Heart right ventricle (tissue), 16 donors: ENCODE measurements at regions not wholly inside any gene's neighbourhood (a gene's known extent, or its start where the extent isn't known, plus 50 kb on each side); places are given as distances from the start of the nearest gene placed in this dataset.

Experiments used
- ATAC-seq, 8 donors: fragments of 200-7000 bp; cut with Tn5 transposase; one replicate each; pipeline ENCODE4 v1.9.1; 2020; ENCODE audit warnings: mild to moderate bottlenecking in 8 of 8, moderate library complexity in 8 of 8, moderate number of reproducible peaks in 1 of 8
- DNase-seq, 2 donors: peaks; one replicate each; pipeline ENCODE4 v3.0.0-alpha.2; 2020
- H3K27ac ChIP-seq, 10 donors: fragments of 200-600 bp; sonication (generic) in 2 of 10; one replicate each; pipeline versions ENCODE4 v1.5.0 to v1.8.0; 2020 to 2022; ENCODE audit warnings: mild to moderate bottlenecking in 3 of 10
- H3K27me3 ChIP-seq, 7 donors: fragments of 200-600 bp; one replicate each; pipeline ENCODE4 v1.8.0; 2021 to 2022; ENCODE audit warnings: mild to moderate bottlenecking in 2 of 7
- H3K36me3 ChIP-seq, 9 donors: fragments of 200-600 bp; sonication (generic) in 1 of 9; one replicate each; pipeline versions ENCODE4 v1.5.0 to v1.8.0; 2020 to 2022; ENCODE audit warnings: mild to moderate bottlenecking in 2 of 9
- H3K4me1 ChIP-seq, 9 donors: fragments of 200-600 bp; sonication (generic) in 1 of 9; one replicate each; pipeline versions ENCODE4 v1.5.0 to v1.8.0; 2020 to 2022; ENCODE audit warnings: mild to moderate bottlenecking in 4 of 9
- H3K4me3 ChIP-seq, 10 donors: fragments of 200-600 bp; sonication (generic) in 2 of 10; one replicate each; pipeline versions ENCODE4 v1.5.0 to v1.8.0; 2020 to 2022; ENCODE audit warnings: mild to moderate bottlenecking in 7 of 10, moderate library complexity in 2 of 10
- H3K9me3 ChIP-seq, 11 donors: fragments of 200-600 bp in 10 of 11; sonication (generic) in 2 of 11; one replicate each; pipeline versions ENCODE4 v1.5.0 to v1.8.0; 2013 to 2022; ENCODE audit warnings: mild to moderate bottlenecking in 2 of 11, control low read depth in 1 of 11, moderate library complexity in 1 of 11
- CTCF ChIP-seq, 9 donors: fragments of 200-600 bp; sonication (generic) in 2 of 9; IDR thresholded peaks; one replicate each; pipeline versions ENCODE4 v1.5.0 to v1.8.0; 2021 to 2022; ENCODE audit warnings: antibody characterized with exemption in 9 of 9, mild to moderate bottlenecking in 5 of 9, moderate library complexity in 1 of 9
- WGBS, 2 donors: extraction: QIAGEN DNeasy Blood & Tissue Kit; methylation state at CpG; one replicate each; pipeline ENCODE4 v1.1.7; 2013; ENCODE audit warnings: inconsistent platforms in 1 of 2; 5-methylcytosine and 5-hydroxymethylcytosine counted together
- intact Hi-C, 10 donors: fragments of 100-400 bp; cut with DNase I; formaldehyde crosslinking; loops; one replicate each; pipeline versions ENCODE4 v1.11.1 to v1.14.2; 2022
- donor health status: Arrhythmogenic right ventricular cardiomyopathy.
- donor health status: ischemic (EF 13 %, LVEDD 7.1; RV severe dilation, severe dysfunction).
- donor health status: healthy with polysubstance abuse.
- donor health status: DM: no; HTN: yes; CAD: no.
- donor health status: DM: no; HTN: no; CAD: no.
- donor health status: ischemic (EF 25% LVEDD 6.9; RV normal size, moderate dysfunction).
- donor health status: ischemic (EF 25% LVEDD 5.7; RV mildly dilated, moderate dysfunction).
- donor health status: healthy.
- donor health status: DM: yes; HTN: yes; CAD: no.
- donor health status: Ischemic cardiomyopathy.
- donor health status: ischemic (EF 35%, LVEDD 5.7; RV mildly dilated, moderate dysfunction).
- donor health status: nonischemic (EF 11% LVEDD 7.7; RV severe dilation, severe dysfunction).
- donor health status: DM: yes; HTN: yes; CAD: no.
- donor health status: PGD.
- donor health status: ischemic (EF 29% LVEDD 5.4; RV normal size, mild dysfunction).
- donor health status: nonischemic (EF 23%, LVEDD 6.1; RV moderate dilation, normal function).

GRCh38 chr11:97345032-97345431 is 955.2 kb downstream of the JRKL start:
- H3K27me3 ChIP-seq: no peaks in the 10 kb centered on the region
- WGBS, 2 donors: 49 to 50% methylated on average over 3 of the region's 3 CpGs
- DNase-seq (no peak), ATAC-seq (no peak)
- H3K4me3 ChIP-seq: no peak overlapping the region
- no peak overlapping the region for H3K27ac ChIP-seq
- no peak for TF ChIP-seq CTCF (IDR thresholded peaks at IDR 0.05)
- intact Hi-C loops: no loop called here
- H3K4me1 ChIP-seq: no peaks in the 10 kb centered on the region
- peaks cover 0 to 6% (median 0%) of the 10 kb centered on the region in 11 donors for H3K9me3 ChIP-seq
- H3K36me3 ChIP-seq: no peaks in the 10 kb centered on the region

DNA sequence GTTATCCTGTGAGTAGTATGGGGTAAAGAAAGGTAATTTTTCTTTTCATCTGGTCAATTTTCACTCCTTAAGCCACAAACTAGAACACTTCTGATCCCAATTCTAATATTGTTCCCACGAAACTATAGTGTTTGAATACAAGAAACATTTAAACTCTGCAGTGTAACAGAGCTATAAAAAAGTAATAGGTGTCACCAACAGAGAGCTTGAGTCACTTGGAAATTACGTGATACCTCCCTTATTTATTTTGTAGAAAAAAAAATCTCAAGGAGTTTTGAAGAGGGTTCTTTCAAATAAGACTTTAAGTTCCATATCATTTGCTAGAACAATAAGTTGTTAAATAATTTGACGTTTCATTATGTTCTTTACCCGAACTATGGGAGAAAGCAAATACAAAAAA is 959.4 kb downstream of the JRKL start:
- Histone ChIP-seq H3K36me3 (no peaks in the 10 kb centered on the region), H3K4me3 (no peak overlapping the region), H3K27ac (no peak overlapping the region), H3K27me3 (no peaks in the 10 kb centered on the region), H3K4me1 (peaks cover 0 to 3% (median 0%) of the 10 kb centered on the region in 9 donors), H3K9me3 (peaks cover 0 to 6% (median 0%) of the 10 kb centered on the region in 11 donors)
- TF ChIP-seq CTCF (IDR thresholded peaks at IDR 0.05): no peak
- intact Hi-C loops: no loop called here
- no peak for DNase-seq
- ATAC-seq: no peak
- 86 to 90% methylated on average over 4 of the region's 4 CpGs for WGBS, 2 donors

DNA sequence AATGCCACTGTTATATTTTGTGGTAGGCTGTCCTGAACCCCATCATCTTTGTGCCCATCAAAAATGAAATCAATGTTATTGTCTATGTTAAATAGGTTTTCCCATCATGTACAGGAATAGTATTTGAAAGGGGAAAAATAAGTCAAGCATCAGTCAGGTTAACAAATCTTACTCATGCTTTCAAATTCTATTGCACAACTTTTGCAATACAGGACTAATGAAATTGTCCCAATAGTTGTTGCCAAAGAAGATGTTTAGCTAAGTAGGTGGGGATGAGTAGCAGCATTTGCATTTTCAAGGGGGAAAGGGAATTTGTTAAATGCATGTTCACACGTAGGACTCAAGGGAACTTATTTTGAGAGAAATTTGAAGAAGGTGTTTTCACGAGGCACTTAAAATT is 962.1 kb downstream of the JRKL start:
- no peaks in the 10 kb centered on the region for H3K27me3 ChIP-seq
- no peaks in the 10 kb centered on the region for H3K36me3 ChIP-seq
- H3K9me3 ChIP-seq: no peaks in the 10 kb centered on the region
- peaks cover 0 to 6% (median 0%) of the 10 kb centered on the region in 9 donors for H3K4me1 ChIP-seq
- DNase-seq (no peak), ATAC-seq (no peak)
- no peak overlapping the region for H3K4me3 ChIP-seq
- no peak overlapping the region for H3K27ac ChIP-seq
- 76 to 81% methylated on average over 2 of the region's 2 CpGs for WGBS, 2 donors
- no peak for TF ChIP-seq CTCF (IDR thresholded peaks at IDR 0.05)
- intact Hi-C loops: no loop called here

DNA sequence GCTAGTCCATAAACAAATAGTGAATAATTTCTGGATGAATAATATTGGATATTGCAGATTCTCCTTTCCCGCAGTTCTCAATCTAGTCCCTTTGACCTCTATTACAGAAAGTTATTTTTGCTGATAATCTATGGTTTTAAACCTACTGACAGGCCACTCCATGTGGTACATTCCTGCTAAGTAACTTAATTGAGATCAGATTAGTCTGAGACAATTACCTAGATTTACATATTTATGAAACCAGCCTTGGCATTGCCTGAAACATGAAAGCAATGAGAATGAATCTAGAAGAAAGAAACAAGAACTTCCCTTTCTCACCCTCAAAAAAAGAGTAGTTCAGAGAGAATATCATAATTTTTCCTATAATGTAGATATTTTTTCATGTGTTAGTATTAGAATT is 964.2 kb downstream of the JRKL start:
- no peak overlapping the region for H3K4me3 ChIP-seq
- H3K36me3 ChIP-seq: no peaks in the 10 kb centered on the region
- 88 to 92% methylated on average over 1 of the region's 1 CpG for WGBS, 2 donors
- H3K9me3 ChIP-seq: no peaks in the 10 kb centered on the region
- intact Hi-C loops: no loop called here
- no peak for DNase-seq
- no peaks in the 10 kb centered on the region for H3K27me3 ChIP-seq
- TF ChIP-seq CTCF (IDR thresholded peaks at IDR 0.05): no peak
- no peak for ATAC-seq
- H3K27ac ChIP-seq: no peak overlapping the region
- peaks cover 0 to 6% (median 0%) of the 10 kb centered on the region in 9 donors for H3K4me1 ChIP-seq

DNA sequence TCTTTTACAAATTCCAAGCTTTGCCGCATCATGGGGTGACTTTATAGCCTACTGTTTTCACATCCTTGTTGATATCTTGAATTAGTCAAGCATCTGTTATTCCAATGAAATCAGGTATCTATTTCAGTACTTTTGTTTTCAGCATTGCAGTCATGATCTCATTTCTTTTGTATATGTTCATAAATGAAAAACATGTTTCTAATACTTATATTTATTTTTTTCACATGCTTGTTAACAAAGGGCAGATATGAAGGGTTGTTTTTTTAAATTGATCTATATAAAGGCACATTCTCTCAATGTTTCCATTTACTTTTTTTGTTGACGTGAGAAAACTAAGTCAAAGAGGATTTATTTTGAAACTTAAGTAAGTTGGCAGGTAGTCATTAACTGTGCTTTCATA is 964.8 kb downstream of the JRKL start:
- Histone ChIP-seq H3K4me1 (peaks cover 0 to 6% (median 0%) of the 10 kb centered on the region in 9 donors), H3K27ac (no peak overlapping the region), H3K4me3 (no peak overlapping the region), H3K27me3 (no peaks in the 10 kb centered on the region), H3K9me3 (no peaks in the 10 kb centered on the region), H3K36me3 (no peaks in the 10 kb centered on the region)
- intact Hi-C loops: no loop called here
- TF ChIP-seq CTCF (IDR thresholded peaks at IDR 0.05): no peak
- no peak for DNase-seq
- 64 to 74% methylated on average over 2 of the region's 2 CpGs for WGBS, 2 donors
- ATAC-seq: no peak
